Loucy (cell line): ENCODE measurements at regions not wholly inside any gene's neighbourhood (a gene's known extent, or its start where the extent isn't known, plus 50 kb on each side); places are given as distances from the start of the nearest gene placed in this dataset.

Experiments
- EZH2phosphoT487 ChIP-seq: fragments of 200-600 bp; IDR thresholded peaks from 2 replicates; pipeline ENCODE4 v1.6.1; 2018; ENCODE audit warnings: antibody characterized with exemption, mild to moderate bottlenecking, moderate library complexity, borderline replicate concordance
- TF ChIP-seq, protein P1 (sequence below): fragments of 200-600 bp; sonication (generic); conservative IDR thresholded peaks from 2 replicates; pipeline ENCODE4 v1.5.1; 2014; ENCODE audit warnings: mild to moderate bottlenecking, antibody characterized with exemption, low read length

DNA sequence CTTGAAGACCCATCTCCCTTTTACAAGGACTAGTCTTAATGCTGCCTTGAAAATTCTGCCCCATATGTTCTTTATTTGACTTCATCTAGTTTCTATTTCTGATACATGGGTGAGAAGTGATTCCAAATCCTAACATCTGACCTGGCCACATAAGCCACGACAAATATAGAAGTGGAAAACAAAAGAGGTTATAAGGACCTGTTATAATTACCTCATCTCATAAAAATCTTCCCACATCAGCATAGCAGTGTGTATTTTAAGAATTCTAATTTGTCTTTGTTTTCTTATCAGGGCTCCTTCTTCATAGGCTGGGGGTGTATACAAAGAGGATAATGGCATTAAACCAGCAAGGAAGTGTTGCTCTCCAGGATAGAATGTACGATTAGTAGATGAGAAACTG, 1007.4 kb downstream of the TTLL7 start:
- TF ChIP-seq, protein P1, sequence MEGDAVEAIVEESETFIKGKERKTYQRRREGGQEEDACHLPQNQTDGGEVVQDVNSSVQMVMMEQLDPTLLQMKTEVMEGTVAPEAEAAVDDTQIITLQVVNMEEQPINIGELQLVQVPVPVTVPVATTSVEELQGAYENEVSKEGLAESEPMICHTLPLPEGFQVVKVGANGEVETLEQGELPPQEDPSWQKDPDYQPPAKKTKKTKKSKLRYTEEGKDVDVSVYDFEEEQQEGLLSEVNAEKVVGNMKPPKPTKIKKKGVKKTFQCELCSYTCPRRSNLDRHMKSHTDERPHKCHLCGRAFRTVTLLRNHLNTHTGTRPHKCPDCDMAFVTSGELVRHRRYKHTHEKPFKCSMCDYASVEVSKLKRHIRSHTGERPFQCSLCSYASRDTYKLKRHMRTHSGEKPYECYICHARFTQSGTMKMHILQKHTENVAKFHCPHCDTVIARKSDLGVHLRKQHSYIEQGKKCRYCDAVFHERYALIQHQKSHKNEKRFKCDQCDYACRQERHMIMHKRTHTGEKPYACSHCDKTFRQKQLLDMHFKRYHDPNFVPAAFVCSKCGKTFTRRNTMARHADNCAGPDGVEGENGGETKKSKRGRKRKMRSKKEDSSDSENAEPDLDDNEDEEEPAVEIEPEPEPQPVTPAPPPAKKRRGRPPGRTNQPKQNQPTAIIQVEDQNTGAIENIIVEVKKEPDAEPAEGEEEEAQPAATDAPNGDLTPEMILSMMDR, result no peak
- no peak for TF ChIP-seq EZH2phosphoT487
